ENCODE measurements at regions not wholly inside any gene's neighbourhood (a gene's known extent, or its start where the extent isn't known, plus 50 kb on each side); places are given as distances from the start of the nearest gene placed in this dataset.

DNA sequence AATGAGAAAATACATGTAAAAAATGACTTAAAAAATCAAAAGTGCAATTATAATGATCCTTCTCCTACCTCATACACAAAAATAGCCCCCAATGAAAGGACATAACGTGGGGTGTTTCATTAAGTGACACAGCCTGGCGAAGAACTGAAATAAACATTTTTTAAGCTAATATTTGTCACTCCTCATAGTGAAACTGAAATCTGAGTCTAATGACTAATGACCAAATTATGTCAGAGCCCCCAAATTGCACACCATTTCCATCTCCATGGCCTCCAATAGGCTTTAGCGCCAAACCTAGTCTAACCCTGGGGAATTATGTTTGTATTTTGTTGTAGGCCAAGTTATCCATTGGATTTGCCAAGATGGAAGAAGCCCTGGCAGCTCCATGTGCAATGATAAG is 119.1 kb downstream of the WT1 start:
- DNase-seq (ENCODE audit: low read depth, low spot score) = no peak

- DNase-seq (ENCODE audit: low read depth, low spot score) = no peak
Observed at GRCh38 chr11:32316858-32317642, 118.3 kb downstream of the WT1 start.

DNA sequence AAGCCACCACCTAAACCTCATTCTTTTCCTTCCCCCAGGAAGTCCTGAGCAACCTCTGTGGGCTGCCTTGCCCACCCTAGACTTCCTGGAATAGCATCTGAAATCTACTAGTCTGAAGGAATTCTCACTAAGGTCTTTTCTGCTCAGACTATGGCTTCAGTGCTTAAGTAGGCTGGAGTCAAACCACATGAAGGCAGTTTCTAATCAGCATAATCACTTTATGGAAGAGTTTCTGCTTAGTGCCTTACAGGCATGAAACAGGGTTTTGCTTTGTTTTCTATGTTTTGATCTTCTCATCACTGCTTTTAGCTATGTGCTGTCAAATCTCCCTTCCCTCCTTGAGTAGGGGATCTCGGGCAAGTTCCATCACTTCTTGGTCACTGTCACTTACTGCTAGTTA is 117.7 kb downstream of the WT1 start:
- DNase-seq (ENCODE audit: low read depth, low spot score) = no peak

GRCh38 chr11:32318071-32319055 is 117.0 kb downstream of the WT1 start:
- no peak for DNase-seq (ENCODE audit: low read depth, low spot score)

DNA sequence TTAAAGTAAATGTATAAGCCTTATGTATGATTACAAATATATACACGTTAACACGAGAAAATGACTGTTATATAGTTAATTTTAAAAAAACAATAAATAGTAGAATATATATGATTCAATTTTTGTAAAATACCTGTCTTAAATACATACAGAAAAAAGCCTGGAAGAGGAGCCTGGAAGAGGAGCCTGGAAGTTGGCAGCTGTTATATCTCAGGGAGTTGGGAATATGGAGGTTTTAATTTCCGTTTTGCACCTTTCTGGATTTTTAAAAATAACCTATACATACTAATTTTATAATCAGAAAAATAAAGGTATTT is 111.6 kb downstream of the WT1 start:
- no peak for DNase-seq (ENCODE audit: low read depth, low spot score)

- DNase-seq (ENCODE audit: low read depth, low spot score) = no peak
Observed at GRCh38 chr11:32325187-32325586, 110.2 kb downstream of the WT1 start.

DNA sequence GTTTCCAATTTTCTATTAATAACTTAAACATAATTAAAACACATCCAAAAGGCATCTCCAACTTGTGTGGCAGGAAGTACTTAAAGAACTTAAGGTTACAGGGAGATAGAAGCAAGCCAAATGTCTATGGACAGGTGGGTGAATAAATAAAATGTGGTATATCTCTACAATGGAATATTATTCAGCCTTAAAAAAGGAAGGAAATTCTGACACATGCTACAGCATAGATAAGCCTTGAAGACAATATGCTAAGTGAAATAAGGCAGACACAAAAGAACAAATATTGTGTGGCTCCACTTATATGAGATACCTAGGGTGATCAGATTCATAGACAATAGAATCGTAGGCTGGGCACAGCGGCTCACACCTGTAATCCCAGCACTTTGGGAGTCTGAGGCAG is 109.6 kb downstream of the WT1 start:
- DNase-seq (ENCODE audit: low read depth, low spot score) = no peak

GRCh38 chr11:32326522-32326921 is 108.8 kb downstream of the WT1 start:
- no peak for DNase-seq (ENCODE audit: low read depth, low spot score)

GRCh38 chr11:32328392-32328791 is 106.9 kb downstream of the WT1 start:
- no peak for DNase-seq (ENCODE audit: low read depth, low spot score)

- DNase-seq (ENCODE audit: low read depth, low spot score) = no peak
Observed at GRCh38 chr11:32331098-32331497, 104.2 kb downstream of the WT1 start.

DNA sequence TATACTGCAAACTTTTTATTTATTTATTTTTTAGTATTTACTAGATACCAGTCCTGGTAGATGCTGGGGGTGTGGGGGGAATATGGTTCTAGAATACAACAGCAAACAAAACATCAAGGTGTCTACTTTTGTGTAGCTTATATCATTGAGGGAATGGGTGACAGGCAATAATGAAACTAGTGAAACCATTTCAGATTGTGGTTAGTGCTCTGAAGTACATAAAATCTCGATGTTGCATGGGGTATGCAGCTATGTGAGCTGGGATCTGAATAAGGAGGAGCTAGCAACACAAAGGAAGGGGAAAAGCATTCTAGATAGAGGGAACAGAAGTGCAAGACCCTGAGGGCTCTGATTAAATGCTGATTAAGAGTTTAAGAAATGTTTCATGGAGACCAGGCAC is 103.5 kb downstream of the WT1 start:
- DNase-seq (ENCODE audit: low read depth, low spot score) = no peak

- DNase-seq (ENCODE audit: low read depth, low spot score) = no peak
Observed at GRCh38 chr11:32332990-32333319, 102.4 kb downstream of the WT1 start.

DNA sequence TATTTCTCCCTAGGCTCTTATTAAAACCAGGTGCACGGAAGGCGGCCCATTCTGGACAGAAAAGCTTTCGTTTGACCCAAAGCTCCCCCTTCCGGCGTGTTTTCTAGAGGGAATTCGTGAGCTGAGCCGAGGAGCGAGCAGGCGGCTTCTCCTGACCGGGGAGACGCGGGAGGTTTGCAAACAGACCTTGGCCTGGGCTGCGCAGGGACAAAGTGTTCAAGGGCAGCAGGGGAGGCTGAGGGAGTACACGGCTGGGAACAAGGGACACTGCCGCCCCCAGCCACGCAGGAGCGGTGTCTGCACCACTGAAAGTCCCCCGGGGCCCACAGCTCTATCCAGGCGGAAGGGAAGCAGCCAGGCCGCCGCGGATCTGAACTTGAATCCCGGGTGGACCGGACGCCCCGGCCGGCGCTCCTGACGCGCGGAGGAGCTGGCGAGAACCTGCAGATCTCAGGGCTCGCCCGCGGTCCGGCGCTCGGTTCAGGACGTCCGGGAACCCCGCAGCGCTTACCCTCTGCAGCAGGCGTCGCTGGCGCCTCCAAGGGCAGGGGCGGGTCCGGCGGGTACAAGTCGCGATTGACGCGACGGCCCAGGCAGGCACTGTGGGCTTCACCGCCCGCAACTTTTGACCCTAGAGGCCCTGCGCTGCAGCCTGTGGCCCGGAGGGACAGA is 101.9 kb downstream of the WT1 start:
- DNase-seq (ENCODE audit: low read depth, low spot score) = peak; percentile 62

DNA sequence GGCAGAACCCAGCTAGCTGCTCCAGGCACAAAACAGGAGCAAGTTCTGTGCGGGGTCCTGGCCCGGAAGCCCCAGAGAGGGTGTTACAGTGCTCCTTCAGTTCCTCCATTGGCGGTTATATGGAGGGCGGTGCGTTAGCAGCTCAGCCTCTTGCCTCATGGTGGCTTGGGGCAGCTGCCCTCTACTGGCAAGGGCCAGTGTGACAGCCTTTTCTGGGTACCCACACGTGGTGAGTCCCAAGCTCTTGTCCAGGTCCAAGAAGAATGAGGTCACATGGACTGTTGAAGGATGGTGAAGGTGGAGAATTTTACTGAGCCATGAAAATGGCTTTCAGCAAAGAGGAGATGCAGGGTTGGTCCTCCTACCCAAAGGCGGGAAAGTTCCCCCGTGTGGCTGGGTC is 100.5 kb downstream of the WT1 start:
- DNase-seq (ENCODE audit: low read depth, low spot score) = peak; percentile 47

Measured in ELF-1 (cell line).